Uterus (tissue), 3 donors: ENCODE measurements at regions not wholly inside any gene's neighbourhood (a gene's known extent, or its start where the extent isn't known, plus 50 kb on each side); places are given as distances from the start of the nearest gene placed in this dataset.

ENCODE experiments used
- DNase-seq, 2 donors: peaks; one replicate each; pipeline ENCODE4 v3.0.0-alpha.2; 2019 to 2020
- H3K27ac ChIP-seq, 2 donors: fragments of 200-600 bp; sonication (generic); 1 replicate in 1 of 2; 2 replicates in 1 of 2; pipeline ENCODE4 v1.5.1; 2016 to 2018
- H3K27me3 ChIP-seq, 2 donors: fragments of 200-600 bp; sonication (generic); one replicate each; pipeline ENCODE4 v1.5.1; 2018 to 2019; ENCODE audit warnings: control low read depth in 1 of 2
- H3K36me3 ChIP-seq, 2 donors: fragments of 200-600 bp; sonication (generic); one replicate each; pipeline ENCODE4 v1.5.1; 2019; ENCODE audit warnings: control low read depth in 1 of 2
- H3K4me1 ChIP-seq, 2 donors: fragments of 200-600 bp; sonication (generic); one replicate each; pipeline ENCODE4 v1.5.1; 2018 to 2019; ENCODE audit warnings: control low read depth in 1 of 2
- H3K4me3 ChIP-seq, 2 donors: fragments of 200-600 bp; sonication (generic); 1 replicate in 1 of 2; 2 replicates in 1 of 2; pipeline ENCODE4 v1.5.1; 2018 to 2019; ENCODE audit warnings: mild to moderate bottlenecking in 1 of 2
- H3K9me3 ChIP-seq, 2 donors: fragments of 200-600 bp; sonication (generic); one replicate each; pipeline ENCODE4 v1.5.1; 2019; ENCODE audit warnings: control low read depth in 1 of 2
- POLR2A ChIP-seq, 2 donors: fragments of 450-650 bp; IDR thresholded peaks; one replicate each; pipeline ENCODE4 v1.6.1; 2016; ENCODE audit warnings: antibody characterized with exemption in 2 of 2, mild to moderate bottlenecking in 1 of 2, moderate library complexity in 1 of 2
- intact Hi-C: fragments of 100-400 bp; cut with DNase I; formaldehyde crosslinking; loops from one replicate; pipeline ENCODE4 v1.15.1; 2023; ENCODE audit warnings: low total_unique reads
- TF ChIP-seq, protein P1 (sequence below), 4 experiments: fragments of 200-600 bp in 2 of 4; fragments of 450-650 bp in 2 of 4; sonication (generic) in 2 of 4; IDR thresholded peaks; one replicate each; pipeline ENCODE4 v1.5.1; 2016 to 2019; ENCODE audit warnings: antibody characterized with exemption in 4 of 4, mild to moderate bottlenecking in 2 of 4, moderate library complexity in 1 of 4
- donor health status: DM: yes; HTN: yes; CAD: no.

- no peak overlapping the region for H3K4me3 ChIP-seq
- H3K36me3 ChIP-seq = no peaks in the 10 kb centered on the region
- peak; percentile 63 to 67 for DNase-seq
- no peaks in the 10 kb centered on the region for H3K9me3 ChIP-seq
- H3K27me3 ChIP-seq = no peaks in the 10 kb centered on the region
- intact Hi-C loops = loop anchor here (5.0 to 10.0 kb wide), 2 partner anchors 477 to 571 kb away; no protein-coding TSS in a partner anchor
- H3K27ac ChIP-seq = no peak overlapping the region
- TF ChIP-seq, protein P1, sequence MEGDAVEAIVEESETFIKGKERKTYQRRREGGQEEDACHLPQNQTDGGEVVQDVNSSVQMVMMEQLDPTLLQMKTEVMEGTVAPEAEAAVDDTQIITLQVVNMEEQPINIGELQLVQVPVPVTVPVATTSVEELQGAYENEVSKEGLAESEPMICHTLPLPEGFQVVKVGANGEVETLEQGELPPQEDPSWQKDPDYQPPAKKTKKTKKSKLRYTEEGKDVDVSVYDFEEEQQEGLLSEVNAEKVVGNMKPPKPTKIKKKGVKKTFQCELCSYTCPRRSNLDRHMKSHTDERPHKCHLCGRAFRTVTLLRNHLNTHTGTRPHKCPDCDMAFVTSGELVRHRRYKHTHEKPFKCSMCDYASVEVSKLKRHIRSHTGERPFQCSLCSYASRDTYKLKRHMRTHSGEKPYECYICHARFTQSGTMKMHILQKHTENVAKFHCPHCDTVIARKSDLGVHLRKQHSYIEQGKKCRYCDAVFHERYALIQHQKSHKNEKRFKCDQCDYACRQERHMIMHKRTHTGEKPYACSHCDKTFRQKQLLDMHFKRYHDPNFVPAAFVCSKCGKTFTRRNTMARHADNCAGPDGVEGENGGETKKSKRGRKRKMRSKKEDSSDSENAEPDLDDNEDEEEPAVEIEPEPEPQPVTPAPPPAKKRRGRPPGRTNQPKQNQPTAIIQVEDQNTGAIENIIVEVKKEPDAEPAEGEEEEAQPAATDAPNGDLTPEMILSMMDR (IDR thresholded peaks at IDR 0.05) = peak; percentile 66 to 80 (median 71)
- no peak for TF ChIP-seq POLR2A (IDR thresholded peaks at IDR 0.05)
- H3K4me1 ChIP-seq = no peaks in the 10 kb centered on the region
Observed at GRCh38 chr11:19553683-19554333, 158.8 kb upstream of the NAV2 start.

DNA sequence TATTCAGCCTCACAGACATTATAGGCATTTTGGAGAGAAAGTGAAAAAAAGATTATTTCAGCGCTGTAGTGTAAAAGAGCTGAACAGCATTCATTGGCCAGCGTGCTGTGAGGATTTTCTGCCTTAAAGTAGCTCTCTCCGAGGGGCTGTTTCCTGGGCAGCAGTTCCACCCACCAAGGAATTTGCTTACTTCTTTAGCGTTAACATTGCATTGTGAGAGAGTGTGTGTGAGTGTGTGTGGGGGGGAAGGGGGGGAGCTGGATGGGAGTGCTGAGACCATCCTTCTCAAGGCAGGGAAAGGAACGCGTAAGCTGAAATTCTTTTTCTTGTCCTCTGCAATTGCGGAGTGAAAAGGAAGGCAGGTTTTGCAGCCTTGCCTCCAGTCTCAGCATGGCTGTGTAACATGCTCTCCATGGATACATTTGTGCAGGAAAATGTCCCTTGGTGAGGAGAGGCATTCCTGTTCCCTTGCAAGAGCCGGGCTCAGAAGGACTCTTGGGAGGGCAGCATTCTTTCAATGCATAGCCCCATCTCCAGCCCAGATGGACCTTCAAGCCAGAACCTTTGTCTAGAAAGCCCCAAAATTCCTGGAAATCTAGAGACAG, 159.9 kb upstream of the NAV2 start:
- TF ChIP-seq, protein P1 (IDR thresholded peaks at IDR 0.05) = no peak
- TF ChIP-seq POLR2A (IDR thresholded peaks at IDR 0.05) = no peak
- Histone ChIP-seq H3K4me3 (no peak overlapping the region), H3K27me3 (no peaks in the 10 kb centered on the region), H3K4me1 (no peaks in the 10 kb centered on the region), H3K36me3 (no peaks in the 10 kb centered on the region), H3K27ac (no peak overlapping the region), H3K9me3 (no peaks in the 10 kb centered on the region)
- DNase-seq = no peak
- intact Hi-C loops = loop anchor here (5.0 to 10.0 kb wide), 2 partner anchors 475 to 572 kb away; no protein-coding TSS in a partner anchor

GRCh38 chr11:19552161-19552560, 160.5 kb upstream of the NAV2 start:
- Histone ChIP-seq H3K4me3 (no peak overlapping the region), H3K36me3 (no peaks in the 10 kb centered on the region), H3K9me3 (no peaks in the 10 kb centered on the region), H3K27ac (no peak overlapping the region), H3K27me3 (no peaks in the 10 kb centered on the region), H3K4me1 (no peaks in the 10 kb centered on the region)
- intact Hi-C loops = loop anchor here (5.0 to 10.0 kb wide), 2 partner anchors 475 to 573 kb away; no protein-coding TSS in a partner anchor
- no peak for DNase-seq
- TF ChIP-seq POLR2A (IDR thresholded peaks at IDR 0.05) = no peak
- TF ChIP-seq, protein P1 (IDR thresholded peaks at IDR 0.05) = no peak

DNA sequence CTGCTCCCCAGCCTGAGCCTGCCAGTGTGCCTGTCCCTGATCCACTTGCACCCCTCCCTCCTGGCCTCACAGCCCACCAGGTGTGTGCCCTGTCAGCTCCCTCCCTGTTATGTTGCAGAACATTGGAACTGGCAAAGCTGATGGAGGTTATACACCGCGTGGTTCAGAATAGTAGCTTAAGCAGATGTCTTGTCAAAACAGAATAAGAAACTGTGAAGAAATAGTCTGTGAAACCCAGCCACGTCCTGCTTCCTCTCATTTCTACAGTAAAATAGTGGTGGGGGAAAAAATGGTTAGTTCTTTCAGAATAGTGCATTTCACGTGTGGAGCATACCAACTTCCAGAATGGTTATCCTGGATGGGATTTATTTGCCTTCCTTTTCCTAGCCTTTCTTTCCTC, 161.2 kb upstream of the NAV2 start:
- no peaks in the 10 kb centered on the region for H3K27me3 ChIP-seq
- intact Hi-C loops = loop anchor here (5.0 to 10.0 kb wide), 2 partner anchors 474 to 573 kb away; no protein-coding TSS in a partner anchor
- H3K4me3 ChIP-seq = no peak overlapping the region
- no peak for DNase-seq
- no peaks in the 10 kb centered on the region for H3K9me3 ChIP-seq
- no peaks in the 10 kb centered on the region for H3K36me3 ChIP-seq
- no peak overlapping the region for H3K27ac ChIP-seq
- TF ChIP-seq, protein P1 (IDR thresholded peaks at IDR 0.05) = no peak
- TF ChIP-seq POLR2A (IDR thresholded peaks at IDR 0.05) = no peak
- no peaks in the 10 kb centered on the region for H3K4me1 ChIP-seq

GRCh38 chr11:19547044-19547443, 165.6 kb upstream of the NAV2 start:
- intact Hi-C loops = no loop called here
- no peak overlapping the region for H3K27ac ChIP-seq
- no peak overlapping the region for H3K4me3 ChIP-seq
- no peaks in the 10 kb centered on the region for H3K36me3 ChIP-seq
- H3K9me3 ChIP-seq = no peaks in the 10 kb centered on the region
- DNase-seq = no peak
- no peaks in the 10 kb centered on the region for H3K4me1 ChIP-seq
- H3K27me3 ChIP-seq = no peaks in the 10 kb centered on the region
- TF ChIP-seq, protein P1 (IDR thresholded peaks at IDR 0.05) = no peak
- TF ChIP-seq POLR2A (IDR thresholded peaks at IDR 0.05) = no peak
